ENCODE measurements at regions not wholly inside any gene's neighbourhood (a gene's known extent, or its start where the extent isn't known, plus 50 kb on each side); places are given as distances from the start of the nearest gene placed in this dataset.

DNA sequence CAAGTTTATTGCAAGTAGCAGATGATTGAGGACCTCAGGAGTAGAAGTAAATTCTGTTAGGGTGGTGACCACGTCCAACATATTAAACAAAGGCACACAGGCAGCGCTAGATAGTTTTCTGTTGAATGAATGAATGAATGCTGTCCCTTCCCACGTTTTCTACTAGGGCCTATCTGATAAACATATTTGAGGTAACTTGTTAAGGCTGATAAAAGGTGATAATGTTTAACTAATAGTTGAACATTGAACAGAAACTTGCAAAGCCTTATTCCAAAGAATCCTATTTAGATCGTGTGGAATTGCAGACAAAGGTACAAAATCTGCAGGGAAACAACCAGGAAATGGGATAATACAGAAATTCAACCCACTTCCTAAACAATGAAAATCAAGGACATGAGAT, 559.5 kb upstream of the SEMA6D start:
- ChIA-PET POLR2A (no interaction called here), CTCF (ENCODE audit: low intra/inter-chr PET ratio, low total read pairs) (no interaction called here)
- WGBS (ENCODE audit: low lambda C conversion rate), result 0% methylated on average over 4 of the region's 4 CpGs
- in situ Hi-C loops (cut with HindIII; ENCODE audit: extremely low pct_ligation_motif_present, low pct_unique_long_range_greater_than_20kb) (no loop called here), intact Hi-C loops (cut with micrococcal nuclease; ENCODE audit: unreplicated experiment) (no loop called here)
- Histone ChIP-seq H3K9ac (ENCODE audit: insufficient read depth, low read depth, low read length) (no peak overlapping the region), H3K36me3 (replicated peaks in 1 of 2; ENCODE audit: control insufficient read depth in 1 of 2, insufficient read depth in 2 of 2, low read length in 2 of 2) (no peaks in the 10 kb centered on the region), H3K79me2 (ENCODE audit: insufficient read depth, low read length) (no peaks in the 10 kb centered on the region), H3K27me3 (ENCODE audit: control insufficient read depth in 1 of 2, insufficient read depth in 2 of 2, low read length in 2 of 2) (no peaks in the 10 kb centered on the region), H4K20me1 (ENCODE audit: insufficient read depth, low read length) (no peaks in the 10 kb centered on the region), H3K9me3 (ENCODE audit: low read length) (peaks cover 90% of the 10 kb centered on the region), H3K4me3 (replicated peaks in 1 of 3; ENCODE audit: insufficient read depth in 1 of 3, low read depth in 2 of 3, low read length in 3 of 3) (no peak overlapping the region), H3K4me1 (ENCODE audit: insufficient read depth, low read length) (no peaks in the 10 kb centered on the region), H3K27ac (ENCODE audit: extremely low read length, insufficient read depth, low read length) (no peak overlapping the region), H3K4me2 (ENCODE audit: low read depth, low read length) (no peak overlapping the region), H2AFZ (ENCODE audit: low read length) (no peak overlapping the region)
- no peak for FAIRE-seq
- TF ChIP-seq, protein P1, sequence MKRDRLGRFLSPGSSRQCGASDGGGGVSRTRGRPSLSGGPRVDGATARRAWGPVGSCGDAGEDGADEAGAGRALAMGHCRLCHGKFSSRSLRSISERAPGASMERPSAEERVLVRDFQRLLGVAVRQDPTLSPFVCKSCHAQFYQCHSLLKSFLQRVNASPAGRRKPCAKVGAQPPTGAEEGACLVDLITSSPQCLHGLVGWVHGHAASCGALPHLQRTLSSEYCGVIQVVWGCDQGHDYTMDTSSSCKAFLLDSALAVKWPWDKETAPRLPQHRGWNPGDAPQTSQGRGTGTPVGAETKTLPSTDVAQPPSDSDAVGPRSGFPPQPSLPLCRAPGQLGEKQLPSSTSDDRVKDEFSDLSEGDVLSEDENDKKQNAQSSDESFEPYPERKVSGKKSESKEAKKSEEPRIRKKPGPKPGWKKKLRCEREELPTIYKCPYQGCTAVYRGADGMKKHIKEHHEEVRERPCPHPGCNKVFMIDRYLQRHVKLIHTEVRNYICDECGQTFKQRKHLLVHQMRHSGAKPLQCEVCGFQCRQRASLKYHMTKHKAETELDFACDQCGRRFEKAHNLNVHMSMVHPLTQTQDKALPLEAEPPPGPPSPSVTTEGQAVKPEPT (CRISPR knock-in tag; IDR thresholded peaks at IDR 0.05; ENCODE audit: low read depth), result no peak
- TF ChIP-seq, protein P2, sequence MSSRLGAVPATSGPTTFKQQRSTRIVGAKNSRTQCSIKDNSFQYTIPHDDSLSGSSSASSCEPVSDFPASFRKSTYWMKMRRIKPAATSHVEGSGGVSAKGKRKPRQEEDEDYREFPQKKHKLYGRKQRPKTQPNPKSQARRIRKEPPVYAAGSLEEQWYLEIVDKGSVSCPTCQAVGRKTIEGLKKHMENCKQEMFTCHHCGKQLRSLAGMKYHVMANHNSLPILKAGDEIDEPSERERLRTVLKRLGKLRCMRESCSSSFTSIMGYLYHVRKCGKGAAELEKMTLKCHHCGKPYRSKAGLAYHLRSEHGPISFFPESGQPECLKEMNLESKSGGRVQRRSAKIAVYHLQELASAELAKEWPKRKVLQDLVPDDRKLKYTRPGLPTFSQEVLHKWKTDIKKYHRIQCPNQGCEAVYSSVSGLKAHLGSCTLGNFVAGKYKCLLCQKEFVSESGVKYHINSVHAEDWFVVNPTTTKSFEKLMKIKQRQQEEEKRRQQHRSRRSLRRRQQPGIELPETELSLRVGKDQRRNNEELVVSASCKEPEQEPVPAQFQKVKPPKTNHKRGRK (CRISPR knock-in tag; IDR thresholded peaks at IDR 0.05), result no peak
- no peak for TF ChIP-seq THAP11 (CRISPR knock-in tag; IDR thresholded peaks at IDR 0.05)
- no peak for TF ChIP-seq RAD51 (IDR thresholded peaks at IDR 0.05; ENCODE audit: borderline replicate concordance)
- no peak for TF ChIP-seq ZFX (CRISPR knock-in tag; IDR thresholded peaks at IDR 0.05; ENCODE audit: low read depth)
- no peak for TF ChIP-seq HDAC1 (CRISPR knock-in tag; IDR thresholded peaks at IDR 0.05)
- no peak for TF ChIP-seq THAP9 (CRISPR knock-in tag; IDR thresholded peaks at IDR 0.05; ENCODE audit: borderline replicate concordance)
- TF ChIP-seq ZNF780A (CRISPR knock-in tag; IDR thresholded peaks at IDR 0.05), result no peak
- TF ChIP-seq NFRKB (IDR thresholded peaks at IDR 0.05), result no peak
- TF ChIP-seq NR3C1 (CRISPR knock-in tag; IDR thresholded peaks at IDR 0.05), result no peak
- TF ChIP-seq ZNF546 (CRISPR knock-in tag; conservative IDR thresholded peaks at IDR 0.05), result no peak
- TF ChIP-seq ZNF431 (CRISPR knock-in tag; IDR thresholded peaks at IDR 0.05; ENCODE audit: borderline replicate concordance, low read depth), result no peak
- no peak for ATAC-seq
- DNase-seq (ENCODE audit: low spot score), result no peak
- BruUV-seq (replicated peaks), result no TSS peak
